ENCODE measurements at regions not wholly inside any gene's neighbourhood (a gene's known extent, or its start where the extent isn't known, plus 50 kb on each side); places are given as distances from the start of the nearest gene placed in this dataset.

DNA sequence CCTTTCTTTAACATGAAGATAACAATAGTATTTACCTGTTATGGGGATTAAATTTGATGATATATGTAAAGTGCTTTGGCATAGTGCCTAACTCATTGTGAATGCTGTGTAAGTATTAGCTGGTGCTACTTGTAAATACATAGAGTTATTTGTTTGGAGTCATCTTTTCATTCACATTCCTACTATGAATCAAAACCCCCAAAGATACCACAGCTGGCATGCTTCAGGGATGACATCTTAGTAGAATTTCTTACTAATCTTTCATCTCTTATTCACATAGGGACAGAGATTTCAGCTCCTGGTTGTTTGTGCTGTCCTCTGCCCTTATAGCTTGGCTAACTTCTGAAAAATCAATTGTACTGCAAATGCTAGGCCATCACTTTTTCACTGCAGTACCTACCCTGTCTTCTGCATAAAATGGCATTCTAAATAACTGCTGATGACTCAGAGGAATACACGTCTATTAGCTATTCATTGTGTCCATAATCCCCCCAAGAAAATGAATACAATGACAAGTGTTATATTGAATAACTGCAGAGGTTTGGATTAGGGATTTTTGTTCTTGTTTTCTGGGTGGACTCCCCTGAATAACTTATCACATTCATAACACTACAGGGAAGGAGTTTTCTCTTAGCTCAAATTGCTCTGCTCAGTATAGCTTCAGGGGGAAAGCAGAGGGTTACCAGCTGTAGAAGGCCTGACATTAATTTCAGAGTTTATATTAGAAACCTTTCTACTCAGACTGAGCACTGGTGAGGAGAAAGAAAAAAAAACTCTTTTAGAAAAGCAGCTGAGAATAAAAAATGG is 192.2 kb upstream of the C9orf72 start:
- DNase-seq (ENCODE audit: low read depth) = no peak
- TF ChIP-seq, protein P1, sequence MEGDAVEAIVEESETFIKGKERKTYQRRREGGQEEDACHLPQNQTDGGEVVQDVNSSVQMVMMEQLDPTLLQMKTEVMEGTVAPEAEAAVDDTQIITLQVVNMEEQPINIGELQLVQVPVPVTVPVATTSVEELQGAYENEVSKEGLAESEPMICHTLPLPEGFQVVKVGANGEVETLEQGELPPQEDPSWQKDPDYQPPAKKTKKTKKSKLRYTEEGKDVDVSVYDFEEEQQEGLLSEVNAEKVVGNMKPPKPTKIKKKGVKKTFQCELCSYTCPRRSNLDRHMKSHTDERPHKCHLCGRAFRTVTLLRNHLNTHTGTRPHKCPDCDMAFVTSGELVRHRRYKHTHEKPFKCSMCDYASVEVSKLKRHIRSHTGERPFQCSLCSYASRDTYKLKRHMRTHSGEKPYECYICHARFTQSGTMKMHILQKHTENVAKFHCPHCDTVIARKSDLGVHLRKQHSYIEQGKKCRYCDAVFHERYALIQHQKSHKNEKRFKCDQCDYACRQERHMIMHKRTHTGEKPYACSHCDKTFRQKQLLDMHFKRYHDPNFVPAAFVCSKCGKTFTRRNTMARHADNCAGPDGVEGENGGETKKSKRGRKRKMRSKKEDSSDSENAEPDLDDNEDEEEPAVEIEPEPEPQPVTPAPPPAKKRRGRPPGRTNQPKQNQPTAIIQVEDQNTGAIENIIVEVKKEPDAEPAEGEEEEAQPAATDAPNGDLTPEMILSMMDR (IDR thresholded peaks at IDR 0.05; ENCODE audit: insufficient read depth, low read length) = no peak
- H3K4me3 ChIP-seq (ENCODE audit: low read depth, low read length) = no peak overlapping the region

DNA sequence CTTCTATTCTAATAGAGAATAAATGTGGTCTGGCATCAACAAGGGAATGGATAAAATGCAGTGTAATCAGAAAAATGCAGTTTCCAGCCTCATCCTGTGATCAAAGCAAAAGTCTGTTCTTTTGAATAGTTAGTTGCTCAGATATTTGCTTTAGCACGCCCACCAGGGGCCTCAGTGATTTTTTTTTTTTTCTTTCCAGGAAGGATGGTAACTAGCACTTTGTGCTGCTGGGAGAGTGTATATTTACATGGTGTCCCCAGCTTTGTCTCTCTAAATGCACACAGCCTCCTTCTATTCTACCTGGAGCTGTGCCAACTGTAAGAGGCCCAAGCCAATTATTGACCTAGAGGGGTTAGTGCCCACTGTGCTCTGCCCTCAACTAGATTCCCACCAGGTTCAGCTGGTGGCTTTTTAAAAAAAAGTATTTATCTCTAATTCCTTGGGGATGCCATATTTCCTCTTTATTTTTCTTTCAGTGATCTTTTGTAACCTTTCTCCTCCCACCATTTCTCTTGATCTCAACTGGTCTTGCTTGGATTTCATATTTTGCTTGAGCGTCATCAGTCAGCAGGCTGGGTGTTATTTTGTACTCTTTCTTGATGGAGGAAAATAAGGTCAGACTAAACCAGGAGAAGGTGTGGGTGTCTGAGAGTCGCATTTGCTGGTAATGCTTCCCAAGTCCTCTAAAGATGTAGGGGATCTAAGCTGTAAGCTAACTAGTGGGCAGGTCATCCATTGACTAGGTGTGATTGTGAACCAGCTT is 193.0 kb upstream of the C9orf72 start:
- no peak overlapping the region for H3K4me3 ChIP-seq (ENCODE audit: low read depth, low read length)
- TF ChIP-seq, protein P1 (IDR thresholded peaks at IDR 0.05; ENCODE audit: insufficient read depth, low read length) = no peak
- no peak for DNase-seq (ENCODE audit: low read depth)

DNA sequence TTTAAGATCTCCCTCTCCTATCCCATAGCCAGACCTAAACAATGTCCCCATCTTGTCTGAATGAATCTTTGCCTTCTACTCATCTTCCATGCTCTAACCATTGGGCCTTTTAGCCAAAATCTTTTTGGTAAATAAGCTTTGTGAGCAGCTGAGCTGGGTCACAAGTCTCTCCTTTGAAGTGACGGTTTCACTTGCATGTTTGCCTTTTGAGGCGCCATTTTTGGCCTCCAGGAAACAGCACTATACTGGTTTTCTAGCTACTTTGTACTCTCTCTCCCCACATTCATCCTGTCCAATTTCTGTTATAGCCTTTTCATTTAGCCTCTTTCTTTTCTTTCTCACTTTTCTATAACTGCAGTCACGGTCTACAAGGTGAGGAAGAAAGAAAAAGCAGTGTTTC is 195.5 kb upstream of the C9orf72 start:
- no peak overlapping the region for H3K4me3 ChIP-seq (ENCODE audit: low read depth, low read length)
- TF ChIP-seq, protein P1 (IDR thresholded peaks at IDR 0.05; ENCODE audit: insufficient read depth, low read length) = no peak
- DNase-seq (ENCODE audit: low read depth) = no peak

DNA sequence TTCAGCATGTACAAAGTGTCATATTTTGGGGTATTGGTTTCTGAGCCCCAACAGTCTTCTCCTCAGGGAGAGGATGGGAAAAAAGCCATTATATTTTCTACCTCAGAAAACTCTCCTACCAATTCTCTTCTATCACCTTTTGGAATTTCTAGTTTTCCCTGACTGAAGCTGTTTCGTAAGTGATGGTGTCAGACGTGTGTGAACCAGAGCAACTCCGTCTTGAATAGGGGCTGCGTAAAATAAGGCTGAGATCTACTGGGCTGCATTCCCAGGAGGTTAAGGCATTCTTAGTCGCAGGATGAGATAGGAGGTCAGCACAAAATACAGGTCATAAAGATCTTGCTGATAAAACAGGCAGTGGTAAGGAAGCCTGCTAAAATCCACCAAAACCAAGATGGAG is 197.3 kb upstream of the C9orf72 start:
- no peak for DNase-seq (ENCODE audit: low read depth)
- TF ChIP-seq, protein P1 (IDR thresholded peaks at IDR 0.05; ENCODE audit: insufficient read depth, low read length) = no peak

DNA sequence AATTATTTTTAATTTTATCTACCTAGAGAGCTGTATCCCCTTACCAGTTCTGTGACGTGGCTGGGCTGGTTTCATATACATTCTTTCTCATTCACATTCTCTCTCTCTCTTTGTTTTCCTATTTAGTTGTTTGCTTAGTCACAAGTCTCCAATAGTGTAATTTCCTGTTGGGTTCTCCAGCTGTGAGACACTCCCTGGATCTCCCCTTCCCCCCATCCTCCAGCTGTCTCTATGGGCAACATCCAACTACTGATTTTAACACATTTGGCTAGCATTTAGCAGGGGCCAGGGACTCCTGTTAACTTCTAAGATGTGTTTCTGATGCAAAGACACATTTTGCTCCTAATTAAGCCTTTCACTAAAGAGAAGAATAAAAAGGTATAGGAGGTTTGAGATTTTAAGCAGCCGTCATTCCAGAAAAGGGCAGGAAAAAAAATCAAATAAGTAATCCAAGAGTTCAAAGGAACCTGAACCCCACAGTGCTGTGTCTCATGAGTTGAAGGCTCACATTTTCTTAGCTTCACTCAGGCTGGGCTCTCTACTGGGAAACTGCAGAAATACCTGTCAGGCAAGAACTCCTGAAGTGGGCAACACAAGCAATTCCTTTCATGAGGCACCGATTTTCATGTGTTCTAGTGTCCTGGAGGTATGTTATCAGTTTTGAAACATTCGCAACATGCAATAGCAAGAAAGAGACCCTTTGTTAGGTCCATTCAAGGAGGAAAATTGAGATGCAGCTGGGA is 198.7 kb upstream of the C9orf72 start:
- TF ChIP-seq, protein P1 (IDR thresholded peaks at IDR 0.05; ENCODE audit: insufficient read depth, low read length) = no peak
- DNase-seq (ENCODE audit: low read depth) = no peak
- no peak overlapping the region for H3K4me3 ChIP-seq (ENCODE audit: low read depth, low read length)

More for the DNA sequence above, 197.3 kb upstream of the C9orf72 start:
- no peak overlapping the region for H3K4me3 ChIP-seq (ENCODE audit: low read depth, low read length)

DNA sequence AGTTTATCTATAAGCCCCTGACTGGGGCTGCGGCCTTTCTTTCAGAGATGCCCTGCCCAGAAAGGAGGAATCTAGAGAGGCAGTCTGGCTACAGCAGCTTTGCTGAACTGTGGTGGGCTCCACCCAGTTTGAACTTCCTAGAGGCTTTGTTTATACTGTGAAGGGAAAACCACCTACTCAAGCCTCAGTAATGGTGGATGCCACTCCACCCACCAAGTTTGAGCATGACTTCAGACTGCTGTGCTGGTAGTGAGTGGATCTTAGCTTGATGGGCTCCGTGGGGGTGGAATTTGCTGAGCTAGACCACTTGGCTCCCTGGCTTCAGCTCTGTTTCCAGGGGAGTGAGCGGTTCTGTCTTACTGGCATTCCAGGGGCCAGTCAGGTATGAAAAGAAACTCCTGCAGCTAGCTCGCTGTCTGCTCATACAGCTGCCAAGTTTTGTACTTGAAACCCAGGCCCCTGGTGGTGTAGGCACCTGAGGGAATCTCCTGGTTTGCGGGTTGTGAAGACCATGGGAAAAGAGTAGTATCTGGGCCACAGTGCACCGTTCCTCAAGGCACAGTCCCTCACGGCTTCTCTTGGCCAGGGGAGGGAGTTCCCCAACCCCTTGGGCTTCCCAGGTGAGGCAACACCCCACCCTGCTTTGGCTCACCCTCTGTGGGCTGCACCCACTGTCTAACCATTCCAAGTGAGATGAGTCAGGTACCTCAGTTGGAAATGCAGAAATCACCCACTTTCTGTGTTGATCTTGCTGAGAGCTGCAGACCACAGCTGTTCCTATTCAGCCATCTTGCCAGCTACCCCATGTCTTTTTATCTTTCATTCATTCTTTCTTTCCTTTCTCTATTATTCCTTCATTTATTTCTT is 211.8 kb upstream of the C9orf72 start:
- DNase-seq (ENCODE audit: low read depth) = no peak
- TF ChIP-seq, protein P1 (IDR thresholded peaks at IDR 0.05; ENCODE audit: insufficient read depth, low read length) = no peak
- H3K4me3 ChIP-seq (ENCODE audit: low read depth, low read length) = no peak overlapping the region
